Loucy (cell line): ENCODE measurements at regions not wholly inside any gene's neighbourhood (a gene's known extent, or its start where the extent isn't known, plus 50 kb on each side); places are given as distances from the start of the nearest gene placed in this dataset.

Experiments
- H2AFZ ChIP-seq: fragments of 200-600 bp; sonication (generic); 2 replicates; pipeline ENCODE4 v1.6.0; 2016; ENCODE audit warnings: antibody characterized with exemption, mild to moderate bottlenecking, low read length, moderate library complexity
- H3F3A ChIP-seq: fragments of 200-600 bp; 2 replicates; pipeline ENCODE4 v1.6.0; 2016; ENCODE audit warnings: antibody characterized with exemption, low read depth, mild to moderate bottlenecking
- H3K27me3 ChIP-seq: fragments of 200-600 bp; sonication (generic); 2 replicates; pipeline ENCODE4 v1.6.1; 2014; ENCODE audit warnings: low read length, mild to moderate bottlenecking; ENCODE audit not compliant: insufficient read depth, poor library complexity, severe bottlenecking
- H3K36me3 ChIP-seq: fragments of 200-600 bp; sonication (generic); 2 replicates; pipeline ENCODE4 v1.6.1; 2016; ENCODE audit warnings: low read length; ENCODE audit not compliant: insufficient read depth
- H3K4me1 ChIP-seq: fragments of 200-600 bp; sonication (generic); 2 replicates; pipeline ENCODE4 v1.5.1; 2014; ENCODE audit warnings: low read length, mild to moderate bottlenecking; ENCODE audit not compliant: insufficient read depth, poor library complexity, severe bottlenecking
- H3K4me2 ChIP-seq: fragments of 200-600 bp; sonication (generic); 2 replicates; pipeline ENCODE4 v1.6.0; 2014; ENCODE audit warnings: antibody characterized with exemption, low read length, low read depth, mild to moderate bottlenecking; ENCODE audit not compliant: poor library complexity, severe bottlenecking
- H3K4me3 ChIP-seq: fragments of 200-600 bp; sonication (generic); 2 replicates; pipeline ENCODE4 v1.5.1; 2014; ENCODE audit warnings: low read length, mild to moderate bottlenecking, mixed read lengths; ENCODE audit not compliant: poor library complexity, severe bottlenecking
- H3K79me2 ChIP-seq: fragments of 200-600 bp; sonication (generic); 2 replicates; pipeline ENCODE4 v1.6.1; 2014; ENCODE audit warnings: low read length; ENCODE audit not compliant: insufficient read depth
- H3K9ac ChIP-seq: fragments of 200-600 bp; sonication (generic); 2 replicates; pipeline ENCODE4 v1.6.0; 2014; ENCODE audit warnings: mild to moderate bottlenecking, low read depth, low read length, moderate library complexity; ENCODE audit not compliant: poor library complexity, severe bottlenecking
- H3K9me2 ChIP-seq: fragments of 200-600 bp; sonication (generic); replicated peaks from 2 replicates; pipeline ENCODE4 v1.6.1; 2016; ENCODE audit warnings: low read depth, low read length, mixed read lengths
- H3K9me3 ChIP-seq: fragments of 200-600 bp; sonication (generic); 2 replicates; pipeline ENCODE4 v1.6.1; 2014; ENCODE audit warnings: mild to moderate bottlenecking, antibody characterized with exemption, low read length, low read depth; ENCODE audit not compliant: insufficient read depth
- H4K20me1 ChIP-seq: fragments of 200-600 bp; sonication (generic); 2 replicates; pipeline ENCODE4 v1.6.0; 2014; ENCODE audit warnings: antibody characterized with exemption, low read length, mild to moderate bottlenecking; ENCODE audit not compliant: insufficient read depth, poor library complexity, severe bottlenecking
- EZH2phosphoT487 ChIP-seq: fragments of 200-600 bp; IDR thresholded peaks from 2 replicates; pipeline ENCODE4 v1.6.1; 2018; ENCODE audit warnings: antibody characterized with exemption, mild to moderate bottlenecking, moderate library complexity, borderline replicate concordance
- TF ChIP-seq, protein P1 (sequence below): fragments of 200-600 bp; sonication (generic); conservative IDR thresholded peaks from 2 replicates; pipeline ENCODE4 v1.5.1; 2014; ENCODE audit warnings: mild to moderate bottlenecking, antibody characterized with exemption, low read length

DNA sequence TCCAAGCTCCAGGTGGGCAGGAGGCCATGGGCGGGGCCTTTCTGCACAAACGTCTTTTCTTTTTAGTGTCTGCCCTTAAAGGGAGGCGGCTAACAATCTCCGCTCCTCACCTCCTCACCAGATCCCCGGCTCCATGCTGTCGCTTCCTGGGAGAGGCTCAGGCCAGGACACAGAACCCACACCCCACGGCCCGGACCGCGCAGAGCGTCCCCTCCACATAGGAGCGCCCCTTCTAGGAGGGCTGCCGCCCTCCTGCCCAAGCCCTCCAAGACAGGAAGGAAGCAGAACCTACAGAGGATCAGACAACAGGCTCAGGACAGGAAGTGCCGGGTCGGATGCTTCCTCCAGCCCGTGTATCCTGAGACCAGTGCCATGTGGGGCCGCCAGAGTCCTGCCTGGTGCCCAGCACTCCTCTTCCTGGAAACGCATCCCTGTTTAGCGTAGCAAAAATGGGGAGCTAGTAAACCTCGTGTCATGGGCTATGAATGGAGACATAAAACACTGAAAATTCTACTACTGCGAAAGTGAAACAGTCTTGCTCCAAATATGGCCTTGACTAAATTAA, 83.2 kb upstream of the ATP10A start:
- Histone ChIP-seq H3K36me3 (no peaks in the 10 kb centered on the region), H3K27me3 (no peaks in the 10 kb centered on the region), H3K9ac (no peak overlapping the region), H3K9me2 (no peaks in the 10 kb centered on the region), H2AFZ (no peak overlapping the region), H3K79me2 (no peaks in the 10 kb centered on the region), H3K4me3 (no peak overlapping the region), H4K20me1 (no peaks in the 10 kb centered on the region), H3K4me2 (no peak overlapping the region), H3F3A (no peaks in the 10 kb centered on the region), H3K9me3 (peaks cover 5% of the 10 kb centered on the region; the same call in 1 of the 2 replicates), H3K4me1 (no peaks in the 10 kb centered on the region)
- TF ChIP-seq, protein P1, sequence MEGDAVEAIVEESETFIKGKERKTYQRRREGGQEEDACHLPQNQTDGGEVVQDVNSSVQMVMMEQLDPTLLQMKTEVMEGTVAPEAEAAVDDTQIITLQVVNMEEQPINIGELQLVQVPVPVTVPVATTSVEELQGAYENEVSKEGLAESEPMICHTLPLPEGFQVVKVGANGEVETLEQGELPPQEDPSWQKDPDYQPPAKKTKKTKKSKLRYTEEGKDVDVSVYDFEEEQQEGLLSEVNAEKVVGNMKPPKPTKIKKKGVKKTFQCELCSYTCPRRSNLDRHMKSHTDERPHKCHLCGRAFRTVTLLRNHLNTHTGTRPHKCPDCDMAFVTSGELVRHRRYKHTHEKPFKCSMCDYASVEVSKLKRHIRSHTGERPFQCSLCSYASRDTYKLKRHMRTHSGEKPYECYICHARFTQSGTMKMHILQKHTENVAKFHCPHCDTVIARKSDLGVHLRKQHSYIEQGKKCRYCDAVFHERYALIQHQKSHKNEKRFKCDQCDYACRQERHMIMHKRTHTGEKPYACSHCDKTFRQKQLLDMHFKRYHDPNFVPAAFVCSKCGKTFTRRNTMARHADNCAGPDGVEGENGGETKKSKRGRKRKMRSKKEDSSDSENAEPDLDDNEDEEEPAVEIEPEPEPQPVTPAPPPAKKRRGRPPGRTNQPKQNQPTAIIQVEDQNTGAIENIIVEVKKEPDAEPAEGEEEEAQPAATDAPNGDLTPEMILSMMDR: no peak
- no peak for TF ChIP-seq EZH2phosphoT487

DNA sequence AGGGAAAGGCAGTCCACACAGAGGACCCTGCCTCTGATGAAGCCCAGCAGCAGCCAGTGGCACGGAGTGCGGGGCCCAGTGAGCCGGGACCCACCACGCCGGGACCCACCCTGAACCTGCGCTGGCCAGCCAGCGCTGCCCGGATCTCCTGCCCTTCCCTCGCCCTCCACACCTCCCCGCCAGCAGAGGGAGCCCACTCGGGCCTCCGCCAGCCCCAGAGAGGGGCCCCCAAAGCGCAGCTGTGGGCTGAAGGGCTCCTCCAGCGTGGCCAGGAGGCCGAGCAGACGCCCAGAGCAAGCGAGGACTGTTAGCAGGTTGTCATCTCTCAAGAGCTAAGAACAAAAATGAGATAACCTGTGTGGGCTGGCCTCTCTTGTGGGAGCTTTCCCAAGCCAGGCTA, 81.3 kb upstream of the ATP10A start:
- Histone ChIP-seq H2AFZ (no peak overlapping the region), H3K4me1 (no peaks in the 10 kb centered on the region), H3K9me3 (peaks cover 5% of the 10 kb centered on the region; the same call in 1 of the 2 replicates), H3F3A (no peaks in the 10 kb centered on the region), H3K79me2 (no peaks in the 10 kb centered on the region), H3K27me3 (no peaks in the 10 kb centered on the region), H3K4me3 (no peak overlapping the region), H3K9me2 (no peaks in the 10 kb centered on the region), H3K9ac (no peak overlapping the region), H4K20me1 (no peaks in the 10 kb centered on the region), H3K4me2 (no peak overlapping the region), H3K36me3 (no peaks in the 10 kb centered on the region)
- TF ChIP-seq, protein P1: no peak
- TF ChIP-seq EZH2phosphoT487: no peak

DNA sequence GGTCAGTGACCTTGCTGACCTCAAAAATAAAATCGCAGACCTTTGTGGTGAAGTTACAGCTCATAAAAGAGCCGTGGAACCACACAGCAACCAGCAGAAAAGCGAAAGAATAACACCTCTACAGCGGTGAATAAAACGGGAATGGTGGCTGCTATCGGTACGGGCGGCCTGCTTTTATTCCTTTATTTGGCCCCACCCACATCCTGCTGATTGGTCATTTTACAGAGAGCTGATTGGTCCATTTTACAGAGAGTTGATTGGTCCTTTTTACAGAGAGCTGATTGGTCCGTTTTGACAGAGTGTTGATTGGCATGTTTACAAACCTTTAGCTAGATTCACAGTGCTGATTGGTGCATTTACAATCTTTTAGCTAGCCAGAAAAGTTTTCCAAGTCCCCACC, 80.7 kb upstream of the ATP10A start:
- Histone ChIP-seq H3F3A (no peaks in the 10 kb centered on the region), H3K27me3 (no peaks in the 10 kb centered on the region), H4K20me1 (no peaks in the 10 kb centered on the region), H3K36me3 (no peaks in the 10 kb centered on the region), H3K9me2 (no peaks in the 10 kb centered on the region), H3K79me2 (no peaks in the 10 kb centered on the region), H3K4me1 (no peaks in the 10 kb centered on the region), H3K4me2 (no peak overlapping the region), H3K9me3 (peaks cover 5% of the 10 kb centered on the region; the same call in 1 of the 2 replicates), H3K9ac (no peak overlapping the region), H2AFZ (no peak overlapping the region), H3K4me3 (no peak overlapping the region)
- TF ChIP-seq EZH2phosphoT487: no peak
- TF ChIP-seq, protein P1: no peak
